Islet of Langerhans (tissue), 1 donor: ENCODE measurements at regions not wholly inside any gene's neighbourhood (a gene's known extent, or its start where the extent isn't known, plus 50 kb on each side); places are given as distances from the start of the nearest gene placed in this dataset.

Experiments used
- FAIRE-seq: peaks from one replicate; lab custom pipeline; 2011; peaks lifted over from hg19 to GRCh38; lab: Jason Lieb, UNC

DNA sequence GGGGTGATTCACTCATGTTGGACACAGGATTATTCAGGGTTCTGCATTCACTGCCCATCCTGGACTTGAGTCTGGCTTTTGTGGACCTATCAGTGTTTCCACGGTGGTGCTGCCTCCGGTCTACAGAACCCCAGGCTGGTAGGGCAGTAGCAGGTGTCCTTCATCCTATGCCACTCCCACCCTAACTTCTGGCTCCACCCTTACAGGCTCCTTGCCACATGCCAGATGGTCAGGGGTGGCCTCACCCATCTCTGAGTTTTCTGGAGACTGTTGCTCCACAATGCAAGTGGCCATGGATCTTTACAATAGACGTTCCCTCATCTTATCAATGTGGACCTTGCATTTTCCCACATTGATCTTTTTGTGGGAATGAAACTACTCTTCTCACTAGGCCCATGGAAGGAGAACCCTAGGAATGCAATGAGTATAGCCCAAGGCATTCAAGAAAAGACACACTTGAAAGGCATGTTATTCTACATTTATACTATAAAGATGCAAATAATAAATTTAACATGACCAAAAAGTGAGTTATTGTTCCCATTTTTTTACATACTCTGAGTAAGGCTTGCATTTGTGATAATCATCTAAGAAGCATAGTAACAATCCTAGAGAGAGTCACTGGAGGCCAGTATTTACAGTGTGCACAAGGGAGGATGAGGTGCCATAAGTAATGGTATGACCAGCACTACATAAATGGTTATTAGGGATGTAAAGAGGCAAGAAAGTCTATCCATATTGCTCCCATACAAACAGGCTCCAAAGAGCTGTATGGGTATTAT, 57.4 kb upstream of the ADO start:
- FAIRE-seq = no peak

DNA sequence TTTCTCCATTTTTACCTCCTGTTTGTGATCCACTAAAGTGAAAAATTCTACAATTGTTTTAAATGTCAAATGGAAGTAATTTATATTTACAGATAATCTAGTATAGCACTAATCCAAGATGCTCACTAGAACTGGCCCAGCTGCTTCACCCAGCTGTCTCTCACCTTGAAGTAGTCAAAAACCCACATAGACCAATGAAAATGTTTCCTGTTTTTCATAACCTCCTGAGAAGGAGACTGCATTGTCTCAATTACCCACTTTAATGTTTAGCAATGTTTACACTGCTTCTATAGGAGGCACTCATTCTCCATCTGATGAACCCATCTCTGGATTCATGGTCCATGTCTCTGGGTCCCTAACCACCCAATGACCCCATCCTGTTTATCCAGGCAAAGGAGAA, 56.1 kb upstream of the ADO start:
- FAIRE-seq = no peak

DNA sequence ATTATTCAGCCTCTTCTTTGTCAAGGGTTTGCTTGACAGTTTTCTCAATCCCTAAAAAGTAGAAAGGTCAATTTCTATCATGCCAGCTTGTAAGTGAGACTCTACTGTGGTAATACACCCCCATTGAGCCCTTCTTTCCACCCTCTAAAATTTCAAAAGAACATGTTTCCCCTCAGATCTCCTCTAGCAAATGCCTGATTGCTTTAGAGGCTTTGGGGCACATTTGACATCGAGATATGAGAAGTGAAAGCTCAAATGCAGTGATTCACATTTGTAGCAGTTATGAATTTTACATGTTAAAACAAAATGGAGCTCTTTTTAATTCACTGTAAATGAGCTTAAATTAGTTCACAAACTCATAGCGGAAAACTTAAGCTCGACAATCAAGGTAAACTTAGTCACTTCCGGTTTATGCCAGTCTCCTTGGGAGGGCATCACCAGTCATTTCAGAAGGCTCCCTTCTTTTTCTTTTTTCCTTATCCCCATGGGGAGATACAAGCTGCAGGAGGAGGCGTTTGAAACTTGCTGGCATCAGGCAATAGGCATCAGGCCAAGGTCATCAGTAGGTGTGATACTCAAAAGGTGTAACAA, 55.3 kb upstream of the ADO start:
- no peak for FAIRE-seq
